PFSK-1 (cell line): ENCODE measurements at regions not wholly inside any gene's neighbourhood (a gene's known extent, or its start where the extent isn't known, plus 50 kb on each side); places are given as distances from the start of the nearest gene placed in this dataset.

Experiments
- FOXP2 ChIP-seq: optimal IDR thresholded peaks from 2 replicates; pipeline ENCODE3; 2011; ENCODE audit warnings: borderline replicate concordance, control low read depth, inconsistent platforms; ENCODE audit not compliant: insufficient read depth; ENCODE audit errors: extremely low read length, extremely low read depth
- POLR2AphosphoS5 ChIP-seq: IDR thresholded peaks from 2 replicates; pipeline ENCODE4 v1.6.1; 2012; ENCODE audit warnings: low read depth, mild to moderate bottlenecking, control low read depth, low read length, moderate library complexity
- SIN3A ChIP-seq: IDR thresholded peaks from 2 replicates; pipeline ENCODE4 v1.6.1; 2012; ENCODE audit warnings: mild to moderate bottlenecking, low read length, moderate library complexity, borderline replicate concordance; ENCODE audit not compliant: insufficient read depth
- TAF1 ChIP-seq: IDR thresholded peaks from 2 replicates; pipeline ENCODE4 v1.6.1; 2012; ENCODE audit warnings: low read length, control low read depth, borderline replicate concordance; ENCODE audit not compliant: insufficient read depth
- TF ChIP-seq, protein P1 (sequence below), 2 experiments: IDR thresholded peaks; 2 replicates each; pipeline versions ENCODE4 v1.6.1 to v1.8.0; 2011 to 2012; ENCODE audit warnings: low read depth in 2 of 2, low read length in 2 of 2, control low read depth in 1 of 2, inconsistent platforms in 1 of 2, mild to moderate bottlenecking in 1 of 2, moderate library complexity in 1 of 2; ENCODE audit not compliant: insufficient read depth in 1 of 2

DNA sequence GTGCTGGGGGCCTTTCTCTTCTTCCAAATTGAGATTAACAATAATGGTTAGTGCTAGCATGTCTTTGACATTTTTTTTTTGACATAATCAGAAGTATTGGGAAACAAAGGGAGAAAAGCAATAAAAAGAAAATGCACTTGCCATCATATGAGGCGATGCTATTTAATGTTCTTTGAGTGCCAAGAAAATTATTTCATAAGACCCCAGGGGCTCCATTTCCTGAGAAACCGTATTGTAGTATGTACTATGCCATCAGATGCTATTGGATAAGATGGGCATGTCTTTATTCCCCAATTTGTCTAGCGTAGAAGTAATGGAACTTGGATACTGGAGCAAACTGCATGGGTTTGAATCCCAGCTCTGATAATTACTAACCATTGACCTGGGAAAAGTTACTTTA is 408.9 kb downstream of the ADRA2A start:
- TF ChIP-seq SIN3A (no peak), POLR2AphosphoS5 (no peak), FOXP2 (no peak), TAF1 (no peak)
- TF ChIP-seq, protein P1, sequence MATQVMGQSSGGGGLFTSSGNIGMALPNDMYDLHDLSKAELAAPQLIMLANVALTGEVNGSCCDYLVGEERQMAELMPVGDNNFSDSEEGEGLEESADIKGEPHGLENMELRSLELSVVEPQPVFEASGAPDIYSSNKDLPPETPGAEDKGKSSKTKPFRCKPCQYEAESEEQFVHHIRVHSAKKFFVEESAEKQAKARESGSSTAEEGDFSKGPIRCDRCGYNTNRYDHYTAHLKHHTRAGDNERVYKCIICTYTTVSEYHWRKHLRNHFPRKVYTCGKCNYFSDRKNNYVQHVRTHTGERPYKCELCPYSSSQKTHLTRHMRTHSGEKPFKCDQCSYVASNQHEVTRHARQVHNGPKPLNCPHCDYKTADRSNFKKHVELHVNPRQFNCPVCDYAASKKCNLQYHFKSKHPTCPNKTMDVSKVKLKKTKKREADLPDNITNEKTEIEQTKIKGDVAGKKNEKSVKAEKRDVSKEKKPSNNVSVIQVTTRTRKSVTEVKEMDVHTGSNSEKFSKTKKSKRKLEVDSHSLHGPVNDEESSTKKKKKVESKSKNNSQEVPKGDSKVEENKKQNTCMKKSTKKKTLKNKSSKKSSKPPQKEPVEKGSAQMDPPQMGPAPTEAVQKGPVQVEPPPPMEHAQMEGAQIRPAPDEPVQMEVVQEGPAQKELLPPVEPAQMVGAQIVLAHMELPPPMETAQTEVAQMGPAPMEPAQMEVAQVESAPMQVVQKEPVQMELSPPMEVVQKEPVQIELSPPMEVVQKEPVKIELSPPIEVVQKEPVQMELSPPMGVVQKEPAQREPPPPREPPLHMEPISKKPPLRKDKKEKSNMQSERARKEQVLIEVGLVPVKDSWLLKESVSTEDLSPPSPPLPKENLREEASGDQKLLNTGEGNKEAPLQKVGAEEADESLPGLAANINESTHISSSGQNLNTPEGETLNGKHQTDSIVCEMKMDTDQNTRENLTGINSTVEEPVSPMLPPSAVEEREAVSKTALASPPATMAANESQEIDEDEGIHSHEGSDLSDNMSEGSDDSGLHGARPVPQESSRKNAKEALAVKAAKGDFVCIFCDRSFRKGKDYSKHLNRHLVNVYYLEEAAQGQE (IDR thresholded peaks at IDR 0.05; ENCODE audit: insufficient read depth in 1 of 2, low read depth in 2 of 2, low read length in 2 of 2): no peak

- TF ChIP-seq POLR2AphosphoS5: no peak
- TF ChIP-seq TAF1: no peak
- no peak for TF ChIP-seq FOXP2
- TF ChIP-seq, protein P1 (IDR thresholded peaks at IDR 0.05; ENCODE audit: insufficient read depth in 1 of 2, low read depth in 2 of 2, low read length in 2 of 2): no peak
- no peak for TF ChIP-seq SIN3A
Measured at GRCh38 chr10:111486346-111486745, 409.5 kb downstream of the ADRA2A start.

GRCh38 chr10:111488668-111489067 is 411.8 kb downstream of the ADRA2A start:
- no peak for TF ChIP-seq POLR2AphosphoS5
- TF ChIP-seq FOXP2: no peak
- TF ChIP-seq TAF1: no peak
- TF ChIP-seq SIN3A: no peak
- TF ChIP-seq, protein P1 (IDR thresholded peaks at IDR 0.05; ENCODE audit: insufficient read depth in 1 of 2, low read depth in 2 of 2, low read length in 2 of 2): no peak

GRCh38 chr10:111491154-111491553 is 414.3 kb downstream of the ADRA2A start:
- no peak for TF ChIP-seq FOXP2
- TF ChIP-seq TAF1: no peak
- no peak for TF ChIP-seq SIN3A
- TF ChIP-seq, protein P1 (IDR thresholded peaks at IDR 0.05; ENCODE audit: insufficient read depth in 1 of 2, low read depth in 2 of 2, low read length in 2 of 2): no peak
- TF ChIP-seq POLR2AphosphoS5: no peak

- TF ChIP-seq SIN3A (no peak), FOXP2 (no peak), TAF1 (no peak)
- TF ChIP-seq, protein P1 (IDR thresholded peaks at IDR 0.05; ENCODE audit: insufficient read depth in 1 of 2, low read depth in 2 of 2, low read length in 2 of 2): no peak
Measured at GRCh38 chr10:111493024-111493625, 416.3 kb downstream of the ADRA2A start.
